Bronchial epithelial cell (primary cell): ENCODE measurements at regions not wholly inside any gene's neighbourhood (a gene's known extent, or its start where the extent isn't known, plus 50 kb on each side); places are given as distances from the start of the nearest gene placed in this dataset.

Experiments
- DNase-seq: peaks from one replicate; pipeline ENCODE4 v3.0.0-alpha.2; 2010; ENCODE audit warnings: low read depth
- FAIRE-seq: peaks from 2 replicates; lab custom pipeline; 2011; peaks lifted over from hg19 to GRCh38; lab: Jason Lieb, UNC
- H3K27me3 ChIP-seq: 2 replicates; pipeline ENCODE4 v1.5.1; 2011; ENCODE audit warnings: low read length; ENCODE audit not compliant: control insufficient read depth, insufficient read depth
- H3K36me3 ChIP-seq: 2 replicates; pipeline ENCODE4 v1.5.1; 2011; ENCODE audit warnings: low read length; ENCODE audit not compliant: control insufficient read depth, insufficient read depth
- H3K4me3 ChIP-seq: 2 replicates; pipeline ENCODE4 v1.5.1; 2011; ENCODE audit warnings: mild to moderate bottlenecking, low read depth, low read length, control low read depth
- CTCF ChIP-seq: IDR thresholded peaks from 2 replicates; pipeline ENCODE4 v1.5.1; 2011; ENCODE audit warnings: mild to moderate bottlenecking, moderate library complexity, low read length, control low read depth, inconsistent platforms; ENCODE audit not compliant: insufficient read depth, severe bottlenecking

GRCh38 chr4:53816561-53816960 is 225.3 kb upstream of the LNX1 start:
- no peak overlapping the region for H3K4me3 ChIP-seq
- TF ChIP-seq CTCF = no peak
- H3K36me3 ChIP-seq = no peaks in the 10 kb centered on the region
- DNase-seq = no peak
- no peaks in the 10 kb centered on the region for H3K27me3 ChIP-seq
- no peak for FAIRE-seq

GRCh38 chr4:53815281-53815680 is 224.0 kb upstream of the LNX1 start:
- FAIRE-seq (no peak), DNase-seq (no peak)
- Histone ChIP-seq H3K27me3 (no peaks in the 10 kb centered on the region), H3K36me3 (no peaks in the 10 kb centered on the region), H3K4me3 (no peak overlapping the region)
- no peak for TF ChIP-seq CTCF

GRCh38 chr4:53813998-53814397 is 222.7 kb upstream of the LNX1 start:
- TF ChIP-seq CTCF = no peak
- H3K27me3 ChIP-seq = peaks cover 2% of the 10 kb centered on the region
- FAIRE-seq (no peak), DNase-seq (no peak)
- H3K4me3 ChIP-seq = no peak overlapping the region
- no peaks in the 10 kb centered on the region for H3K36me3 ChIP-seq

GRCh38 chr4:53810643-53811042 is 219.4 kb upstream of the LNX1 start:
- DNase-seq (no peak), FAIRE-seq (no peak)
- Histone ChIP-seq H3K36me3 (no peaks in the 10 kb centered on the region), H3K4me3 (no peak overlapping the region), H3K27me3 (peaks cover 2% of the 10 kb centered on the region)
- no peak for TF ChIP-seq CTCF

- FAIRE-seq (no peak), DNase-seq (no peak)
These were observed 218.5 kb upstream of the LNX1 start for GRCh38 chr4:53809816-53810215.

More at GRCh38 chr4:53809816-53810215, 218.5 kb upstream of the LNX1 start:
- Histone ChIP-seq H3K27me3 (peaks cover 2% of the 10 kb centered on the region), H3K4me3 (no peak overlapping the region), H3K36me3 (no peaks in the 10 kb centered on the region)
- TF ChIP-seq CTCF = no peak
